Cerebellar nuclear complex (tissue), 1 donor: ENCODE measurements at regions not wholly inside any gene's neighbourhood (a gene's known extent, or its start where the extent isn't known, plus 50 kb on each side); places are given as distances from the start of the nearest gene placed in this dataset.

Source experiments
- DNase-seq, 2 experiments: peaks; one replicate each; lab custom pipeline; 2025; lab: John Stamatoyannopoulos, UW

DNA sequence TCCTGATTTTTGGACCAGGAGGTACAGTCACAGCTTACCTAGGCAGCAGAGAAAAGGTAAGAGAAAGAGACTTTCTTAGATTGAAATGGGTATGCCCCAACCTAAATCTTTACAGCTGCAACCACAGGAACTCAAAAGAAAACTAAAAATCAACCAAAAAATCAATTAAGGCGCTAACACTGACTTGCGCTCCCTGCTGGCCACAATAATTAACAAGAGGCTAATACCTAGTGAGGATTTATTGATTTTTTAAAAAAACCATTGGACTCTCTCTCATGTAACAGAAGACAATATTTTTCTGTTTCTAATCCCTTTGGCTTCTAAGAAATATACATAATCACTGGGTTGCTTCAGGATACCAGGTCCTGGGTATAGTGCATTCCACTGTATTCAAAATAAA, 153.9 kb upstream of the TENM3 start:
- no peak for DNase-seq

DNA sequence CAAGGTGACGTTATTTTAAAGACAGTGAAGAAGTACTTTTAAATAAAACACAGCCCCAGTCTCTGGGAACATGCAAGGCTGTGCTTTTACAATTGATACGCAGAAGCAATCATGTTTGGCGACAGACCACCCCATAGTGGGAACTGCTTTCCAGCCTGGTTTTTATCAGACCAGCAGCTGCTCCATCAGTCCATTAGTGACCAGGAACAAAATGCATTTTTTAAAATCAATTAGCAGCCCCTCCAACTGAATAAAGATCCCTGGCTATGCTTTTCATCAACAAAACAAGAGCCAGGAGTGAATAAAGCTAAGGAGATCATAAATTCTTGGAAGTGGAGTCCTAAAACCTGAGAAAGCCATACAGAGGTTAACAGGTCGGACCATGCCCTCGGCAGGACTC, 153.0 kb upstream of the TENM3 start:
- DNase-seq = no peak

DNA sequence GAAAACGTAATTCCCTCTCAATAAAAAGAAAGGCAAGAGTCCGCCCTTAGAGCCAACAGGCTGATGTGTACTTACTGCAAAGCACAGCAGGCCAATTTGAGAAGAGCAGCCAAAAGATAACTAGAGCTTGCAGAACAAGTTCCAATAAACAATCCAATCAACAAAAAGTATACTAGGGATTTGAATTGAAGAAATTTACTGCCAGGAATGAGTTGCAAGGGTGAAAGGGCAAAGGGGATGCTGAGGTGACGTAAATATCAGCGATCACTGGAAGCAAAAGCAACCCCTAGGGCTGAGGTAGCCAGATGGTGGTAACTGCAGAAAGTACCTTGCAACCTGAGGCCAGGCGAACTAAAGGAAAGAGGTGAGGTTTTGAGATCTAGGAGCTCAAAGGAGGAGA, 152.1 kb upstream of the TENM3 start:
- no peak for DNase-seq

DNA sequence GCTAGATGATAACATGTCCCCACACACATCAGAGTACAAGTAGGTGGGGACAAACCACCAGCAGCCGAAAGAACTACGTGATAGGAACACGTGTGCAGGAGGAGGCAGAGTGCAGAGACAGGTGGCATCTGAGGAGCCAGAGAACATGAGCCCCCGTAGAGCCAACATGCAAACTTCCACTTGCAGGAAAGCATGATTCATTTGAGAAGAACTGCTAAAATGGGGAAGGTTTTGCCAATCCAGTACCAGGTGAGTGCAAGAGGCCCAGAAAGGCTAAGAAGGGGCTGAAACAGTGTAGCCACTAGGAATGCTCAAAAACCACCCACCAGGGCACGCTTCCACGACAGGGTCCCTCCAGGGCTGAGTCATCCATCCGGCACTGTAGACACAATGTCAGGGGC, 149.8 kb upstream of the TENM3 start:
- no peak for DNase-seq

DNA sequence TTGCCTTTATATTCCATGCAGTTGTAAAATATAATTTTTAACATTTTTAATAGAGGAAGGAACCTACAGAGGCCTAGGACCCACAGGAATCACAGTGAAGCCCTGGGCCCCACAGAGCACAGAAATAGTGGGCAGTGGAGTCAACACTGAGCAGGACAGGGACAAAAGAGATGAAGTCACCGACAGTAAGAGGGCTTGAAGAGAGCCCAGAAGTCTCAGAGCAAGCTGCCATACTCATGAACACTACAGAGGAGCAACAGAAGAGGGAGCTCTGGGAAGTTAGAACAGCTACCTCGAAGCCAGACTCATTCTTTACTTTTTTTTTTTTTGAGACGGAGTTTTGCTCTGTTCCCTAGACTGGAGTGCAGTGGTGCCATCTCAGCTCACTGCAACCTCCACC, 149.3 kb upstream of the TENM3 start:
- no peak for DNase-seq

DNA sequence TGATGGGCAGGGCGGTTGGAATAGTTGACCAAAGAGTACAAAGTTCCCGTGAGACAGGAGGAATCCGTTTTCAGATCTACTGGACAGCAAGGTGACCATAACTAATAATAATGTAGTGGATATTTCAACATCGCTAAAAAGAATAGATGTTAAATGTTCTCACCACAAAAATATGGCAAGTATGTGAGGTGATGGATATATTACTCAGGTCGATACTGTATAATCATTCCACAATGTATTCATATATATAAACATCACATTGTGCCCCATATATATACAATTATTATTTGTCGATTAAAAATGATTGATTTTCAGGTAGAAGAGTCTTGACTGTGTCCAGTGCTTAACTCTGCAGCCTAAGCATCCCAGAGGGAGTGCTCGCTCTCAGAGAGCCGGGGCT, 141.6 kb upstream of the TENM3 start:
- no peak for DNase-seq

DNA sequence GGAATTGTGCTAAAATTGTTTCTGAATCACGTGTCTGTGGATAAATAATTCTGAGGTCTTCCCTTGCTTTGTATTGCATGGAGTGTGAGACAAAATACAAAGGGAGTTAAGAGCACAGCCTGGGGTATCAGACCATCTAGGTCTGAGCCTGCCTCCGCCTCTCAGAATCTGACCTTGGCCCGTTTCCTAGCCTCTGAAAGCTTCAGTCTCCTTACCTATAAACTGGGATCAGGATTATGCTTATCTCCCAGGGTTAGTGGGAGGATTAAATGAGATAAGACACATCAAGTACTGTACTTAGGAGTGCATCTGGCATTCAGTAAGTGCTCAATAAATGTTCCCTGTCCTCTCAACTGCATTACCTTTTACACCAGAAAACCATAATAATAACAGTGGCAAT, 140.6 kb upstream of the TENM3 start:
- DNase-seq = no peak

DNA sequence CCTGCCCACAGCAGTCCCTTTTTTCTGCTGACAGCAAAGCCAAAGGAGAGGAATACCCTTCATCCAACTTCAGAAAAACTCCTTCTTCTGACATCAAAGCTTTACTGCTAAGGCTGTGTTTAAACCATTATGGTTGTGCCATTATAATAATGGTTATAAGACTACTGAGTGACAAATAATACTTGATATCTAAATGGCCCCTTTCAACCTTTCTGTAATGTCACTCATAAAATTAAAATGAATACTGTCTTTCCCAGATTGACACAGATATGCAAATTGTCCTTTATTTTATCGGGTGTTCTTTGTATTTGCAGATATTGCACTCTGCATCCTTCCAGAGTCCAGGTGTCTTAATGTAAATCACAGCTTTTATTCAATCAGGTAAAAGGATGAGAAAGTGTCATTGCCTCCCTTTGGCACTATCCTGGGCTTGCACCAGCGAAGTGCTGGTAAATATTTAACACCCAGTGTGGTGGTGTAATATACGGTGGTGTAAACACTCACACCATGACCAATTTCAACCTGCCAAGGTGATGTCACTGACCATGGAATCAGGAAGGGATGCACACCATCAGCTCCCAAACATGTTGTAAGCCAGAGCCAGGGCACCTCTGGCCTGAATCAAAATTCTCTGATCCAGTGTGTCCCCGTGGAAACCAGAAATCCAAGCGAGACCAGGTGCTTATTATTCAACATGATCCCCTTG, 139.4 kb upstream of the TENM3 start:
- no peak for DNase-seq

DNA sequence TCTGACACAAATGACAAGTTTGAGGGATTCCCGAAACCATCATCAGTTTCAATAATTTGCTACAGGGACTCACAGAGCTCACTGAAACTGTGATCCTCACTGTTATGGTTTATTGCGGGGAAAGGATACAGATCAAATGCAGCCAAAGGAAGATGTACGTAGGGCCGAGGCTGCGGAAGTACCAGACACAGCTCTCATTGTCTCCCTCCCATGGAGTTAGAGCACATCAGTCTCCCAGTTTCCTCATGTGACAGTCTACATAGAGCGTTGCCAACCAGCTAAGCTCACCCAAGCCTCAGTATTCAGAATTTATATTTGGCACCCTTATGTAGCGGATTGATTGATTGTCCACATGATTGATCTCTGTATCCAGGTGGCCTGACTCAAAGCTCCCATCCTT, 137.8 kb upstream of the TENM3 start:
- DNase-seq = no peak

DNA sequence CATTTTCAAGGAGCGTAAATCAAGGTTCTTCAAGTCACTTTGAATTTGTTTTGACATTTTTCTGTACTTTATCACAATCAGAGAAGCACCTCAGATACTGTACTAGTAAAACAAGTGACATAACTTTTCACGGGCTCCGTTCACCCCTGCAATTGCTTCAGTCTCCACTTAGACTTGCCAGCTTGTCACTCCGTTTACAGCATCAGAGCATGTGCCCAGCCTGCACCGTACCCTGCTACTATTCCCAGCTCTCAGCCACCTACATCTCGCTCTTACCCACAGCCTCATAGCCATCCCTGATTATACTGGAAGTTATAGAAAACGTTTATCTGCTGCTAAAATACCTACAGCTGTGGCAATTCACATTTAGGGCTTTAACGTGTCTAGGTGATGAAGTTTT, 135.3 kb upstream of the TENM3 start:
- DNase-seq = no peak

DNA sequence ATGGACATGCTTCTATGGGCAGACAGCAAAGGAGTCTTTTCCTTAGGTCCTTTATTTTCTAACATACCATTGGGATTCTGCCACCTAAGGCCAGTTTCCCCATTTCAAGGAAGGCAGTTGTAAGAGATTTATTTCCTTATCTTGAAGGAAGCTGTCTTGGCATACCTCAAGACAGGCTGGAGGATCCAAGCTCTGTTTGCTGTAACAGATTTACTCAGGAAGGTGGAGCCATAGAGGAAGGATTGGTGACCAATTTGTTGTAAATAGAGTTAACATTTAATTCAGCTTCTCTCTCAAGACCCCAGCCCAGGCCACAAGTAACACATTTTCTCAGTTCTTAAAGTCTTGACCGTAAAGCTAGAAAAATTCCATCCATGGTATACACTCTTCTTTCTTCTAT, 131.6 kb upstream of the TENM3 start:
- DNase-seq = no peak

DNA sequence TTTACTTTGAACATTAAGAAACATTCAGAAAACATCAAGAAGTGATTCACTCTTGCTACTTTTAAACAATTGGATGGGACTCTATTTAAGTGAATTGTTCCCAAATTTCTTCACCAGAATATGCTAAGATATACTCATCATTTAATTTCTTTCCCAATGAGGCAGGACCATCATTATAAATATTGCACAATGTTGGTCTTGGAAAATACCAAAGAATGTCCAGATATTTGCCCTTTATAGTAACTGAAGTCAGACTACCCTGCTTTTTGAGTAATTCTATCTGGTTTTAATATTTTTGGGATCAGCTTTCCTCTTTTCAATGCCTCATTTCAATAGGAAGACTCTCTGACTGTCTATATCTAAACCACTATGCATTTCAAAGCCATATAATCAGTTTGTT, 129.4 kb upstream of the TENM3 start:
- no peak for DNase-seq

DNA sequence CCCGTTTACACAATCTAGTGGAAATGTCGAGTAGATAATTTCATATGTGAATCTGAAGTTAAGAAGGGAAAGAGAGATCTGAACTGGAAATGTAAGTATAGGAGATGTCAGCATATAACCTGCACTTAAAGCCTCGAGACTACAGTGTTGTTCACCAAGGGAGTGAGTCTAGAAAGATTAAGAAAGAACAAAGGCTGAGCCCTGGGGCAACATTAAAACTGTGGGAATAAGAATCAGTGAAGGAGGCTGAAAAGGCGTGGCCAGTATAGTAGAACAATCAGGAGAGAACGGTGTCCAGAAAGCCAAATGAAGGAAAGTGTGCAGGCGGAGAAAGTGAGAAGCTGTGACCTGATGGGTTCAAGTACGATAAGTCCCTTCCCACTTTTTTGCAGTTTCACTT, 118.8 kb upstream of the TENM3 start:
- DNase-seq = no peak

DNA sequence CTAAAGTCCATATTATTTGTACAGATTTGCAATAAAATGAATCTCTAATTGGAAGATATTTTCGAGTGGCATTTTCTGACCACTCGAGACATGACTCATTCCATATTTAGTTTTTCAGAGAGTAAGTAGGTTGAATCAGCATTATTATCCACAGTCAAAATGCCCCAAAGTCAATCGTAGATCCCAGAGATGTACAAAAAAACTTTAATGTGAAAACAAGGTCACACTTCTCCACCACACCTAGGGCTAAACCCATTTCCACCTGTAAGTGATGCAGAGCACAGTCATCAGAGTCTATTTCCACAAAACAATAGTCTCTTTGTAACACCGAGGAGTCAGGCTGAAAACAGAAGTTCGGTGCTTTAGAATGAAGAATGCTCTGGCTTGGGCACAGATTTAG, 117.1 kb upstream of the TENM3 start:
- DNase-seq = no peak

DNA sequence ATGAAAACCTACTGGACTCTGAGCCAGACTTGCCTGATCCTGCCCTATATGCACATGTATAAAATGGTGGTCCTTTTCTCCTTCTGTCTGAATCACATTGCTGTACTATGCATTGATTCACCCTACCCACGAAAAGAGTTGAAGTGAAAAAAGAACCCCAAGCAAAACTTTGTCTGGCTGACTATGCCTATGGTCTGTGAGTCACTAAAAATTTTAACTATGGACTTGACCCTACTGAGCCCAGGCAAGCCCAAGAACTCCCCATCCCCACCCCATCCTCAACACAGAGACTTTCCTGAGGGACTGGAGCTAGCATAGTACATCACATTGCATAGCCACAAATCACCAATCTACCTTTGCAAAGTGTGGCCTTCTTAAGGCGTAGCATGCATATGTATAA, 116.6 kb upstream of the TENM3 start:
- no peak for DNase-seq

DNA sequence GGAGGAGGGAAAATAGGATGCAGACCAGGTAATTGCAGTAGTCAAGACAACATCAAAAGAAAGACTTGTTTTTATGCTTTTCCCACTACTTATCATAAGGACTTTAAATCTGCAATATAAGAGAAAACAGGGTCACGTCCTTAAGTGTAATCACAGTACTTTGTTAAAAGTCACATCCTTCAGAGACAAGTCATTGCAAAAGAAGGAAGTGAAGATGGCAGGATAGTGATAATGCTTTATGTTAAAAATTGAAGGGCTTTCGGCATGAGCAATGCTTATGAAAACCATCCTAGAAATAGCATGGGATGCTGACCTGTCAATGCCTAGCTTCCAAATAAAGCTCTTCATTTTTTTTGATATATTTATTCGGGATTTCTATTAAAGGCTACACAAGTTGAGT, 110.2 kb upstream of the TENM3 start:
- DNase-seq = no peak

DNA sequence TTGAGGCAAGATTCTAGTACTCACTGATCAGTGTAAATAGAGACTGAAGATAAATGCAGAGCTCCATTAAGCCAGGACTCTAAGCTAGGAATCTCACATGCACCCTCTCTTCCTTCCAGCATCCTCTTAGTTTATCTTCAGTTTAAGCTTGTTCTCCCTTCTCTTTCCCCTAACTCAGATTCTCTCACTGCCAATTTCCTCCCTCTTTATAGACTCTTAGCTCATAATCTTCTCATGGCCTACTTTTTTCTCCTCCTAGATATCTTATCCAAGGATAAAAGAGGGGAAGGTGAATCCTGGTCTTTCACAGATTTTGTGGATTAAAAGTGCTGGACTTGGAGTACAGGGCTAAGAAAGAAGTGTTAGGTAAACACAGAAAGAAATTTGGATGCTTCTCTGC, 108.9 kb upstream of the TENM3 start:
- DNase-seq = no peak

DNA sequence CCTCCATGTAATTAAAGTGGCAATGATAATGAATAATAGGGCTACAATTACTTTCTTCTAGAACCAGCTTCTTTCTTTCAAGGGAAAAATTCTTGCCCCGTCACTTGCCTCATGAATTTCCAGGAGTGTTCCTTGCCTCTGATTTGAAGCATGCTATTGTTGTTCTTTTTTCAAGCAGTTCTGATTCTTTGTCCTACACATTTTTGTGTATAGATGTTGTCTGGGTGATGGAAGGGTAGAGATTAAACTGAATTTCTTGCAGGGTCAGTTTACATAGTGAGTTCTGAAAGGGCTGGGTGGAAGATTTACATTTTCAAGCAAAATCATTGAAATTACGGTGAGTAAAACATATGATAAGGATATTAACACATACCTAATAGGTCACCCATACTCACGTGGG, 107.0 kb upstream of the TENM3 start:
- no peak for DNase-seq

DNA sequence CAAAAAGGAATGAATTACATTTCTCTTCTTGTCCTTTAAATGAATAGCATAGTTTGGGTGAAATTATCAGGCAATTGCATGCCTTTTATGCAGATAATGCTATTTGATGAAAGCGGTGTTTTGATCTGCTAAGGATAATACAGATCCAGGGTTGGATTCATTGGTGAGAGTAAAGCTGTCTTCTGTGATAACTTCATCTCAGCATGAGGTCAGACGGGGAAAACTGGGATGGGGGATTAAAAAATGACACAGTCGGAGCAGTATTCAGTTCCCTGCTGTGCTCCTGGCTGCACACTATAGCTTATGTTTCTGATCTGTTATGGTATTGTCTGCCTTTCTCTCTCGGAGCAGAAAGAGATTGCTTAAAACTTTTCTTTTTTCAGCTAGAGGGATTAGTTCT, 105.9 kb upstream of the TENM3 start:
- DNase-seq = no peak

DNA sequence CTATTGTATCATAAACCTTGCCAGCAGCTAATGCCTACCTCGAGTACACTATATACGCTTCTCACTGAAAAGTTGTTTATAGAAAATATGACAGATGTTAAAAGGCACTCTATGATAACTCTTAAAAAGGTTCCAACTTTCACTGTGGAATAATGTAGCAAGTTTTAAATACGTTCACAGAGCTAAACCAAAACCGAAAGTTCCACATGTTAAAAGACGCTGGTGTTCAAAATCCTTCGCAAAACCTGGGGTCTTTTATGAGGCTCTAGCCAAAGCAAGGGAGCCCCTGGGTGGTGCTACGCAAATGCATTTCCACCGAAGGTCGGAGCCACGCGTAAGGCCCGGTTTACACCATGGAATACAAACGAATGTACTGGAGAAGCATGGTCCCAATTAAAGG, 103.7 kb upstream of the TENM3 start:
- no peak for DNase-seq

DNA sequence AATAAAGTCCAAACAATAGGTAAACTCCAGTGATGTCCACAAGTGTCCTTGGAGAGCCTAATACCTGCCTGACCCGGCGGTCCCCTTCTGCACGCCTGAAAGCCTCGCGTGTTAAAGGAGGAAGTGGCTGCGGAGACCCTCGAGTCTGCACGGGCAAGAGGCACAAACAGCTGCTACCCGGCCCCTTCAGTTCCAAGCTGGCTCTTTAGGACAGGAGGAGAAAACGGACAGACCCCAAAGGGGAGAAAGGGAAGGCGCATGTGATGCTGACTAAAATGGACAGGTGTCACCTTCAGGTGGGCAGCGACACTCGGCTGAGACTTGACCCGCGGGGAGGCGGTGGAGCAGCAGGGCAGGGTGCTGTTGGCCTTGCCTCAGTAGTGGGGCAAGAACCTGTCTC, 102.7 kb upstream of the TENM3 start:
- no peak for DNase-seq

DNA sequence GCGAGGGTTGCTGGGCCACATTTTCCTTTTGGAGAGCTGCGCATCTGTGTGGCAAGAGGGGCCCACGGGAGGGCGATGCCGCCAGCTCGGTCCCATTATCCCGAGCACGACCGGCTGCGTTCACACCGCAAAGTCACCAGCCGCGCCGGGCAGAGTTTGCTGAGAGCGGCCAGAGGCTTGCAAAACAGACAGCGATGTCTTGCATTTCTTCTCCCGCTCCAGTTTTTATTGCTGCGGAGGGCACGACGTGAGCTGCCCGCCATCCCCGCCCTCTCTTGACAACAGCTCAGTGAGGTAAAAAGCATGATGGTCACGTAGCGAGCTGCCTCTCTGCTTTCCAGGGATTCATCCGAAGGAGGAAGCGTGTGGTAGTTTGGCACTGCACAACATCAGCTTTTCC, 102.1 kb upstream of the TENM3 start:
- DNase-seq = no peak

DNA sequence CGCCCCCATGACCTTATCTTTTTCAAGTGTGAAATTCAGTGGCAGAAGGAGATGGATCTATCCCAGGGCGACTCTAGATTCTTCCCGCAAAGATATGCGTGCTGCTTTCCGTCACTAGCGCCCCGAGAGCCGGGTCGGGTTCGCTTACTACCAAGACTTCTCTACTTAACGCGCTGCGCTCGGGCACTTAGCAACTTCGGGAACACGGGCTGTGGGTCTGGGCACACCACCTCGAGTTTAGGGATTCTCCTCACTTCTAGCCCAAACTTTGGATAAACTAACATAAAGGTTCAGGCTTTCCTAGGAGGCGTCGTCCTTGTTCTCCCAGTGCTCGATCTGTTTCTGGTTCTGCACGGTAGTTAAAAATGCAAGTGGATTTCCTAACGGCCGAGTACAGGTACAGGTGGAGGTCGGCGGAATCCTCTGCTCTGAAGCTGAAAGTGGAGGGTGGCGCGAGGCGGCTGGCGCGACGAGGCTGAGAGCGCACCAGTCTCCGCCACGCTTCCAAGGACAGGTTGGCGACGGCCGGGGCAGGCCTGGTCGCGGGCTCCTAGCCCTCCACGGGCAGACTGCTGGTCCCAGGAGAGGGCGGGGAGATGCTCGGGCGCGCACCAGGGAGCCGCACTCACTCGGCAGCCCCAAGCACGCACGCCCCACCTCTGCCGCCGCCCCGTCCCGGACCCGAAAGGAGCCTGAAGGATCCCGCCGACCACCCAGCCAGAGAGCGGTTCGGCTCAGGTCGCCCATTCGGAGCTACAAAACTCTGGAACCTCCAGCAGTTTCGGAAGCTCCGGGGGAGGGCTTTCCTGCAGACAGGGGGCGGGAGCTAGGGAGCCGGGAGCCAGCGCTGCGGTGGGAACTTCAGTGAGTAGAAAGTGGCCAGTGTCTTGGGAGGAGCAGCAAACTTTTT, 100.8 kb upstream of the TENM3 start:
- DNase-seq = no peak
